Limb (tissue), 2 donors: ENCODE measurements at regions not wholly inside any gene's neighbourhood (a gene's known extent, or its start where the extent isn't known, plus 50 kb on each side); places are given as distances from the start of the nearest gene placed in this dataset.
"Not testable (repeated sequence)": the region's sequence is repeated elsewhere in the genome, so short reads cannot be mapped to it uniquely, and the experiment has no call there.

ENCODE experiments used
- DNase-seq, 2 donors: peaks; one replicate each; pipeline ENCODE4 v3.0.0-alpha.2; 2016; ENCODE audit errors: extremely low spot score in 2 of 2

GRCh38 chr14:34065690-34066391 lies 115.0 kb upstream of the EGLN3 start:
- DNase-seq = no peak

- no peak for DNase-seq
Observed at GRCh38 chr14:34065236-34065635, 114.4 kb upstream of the EGLN3 start.

GRCh38 chr14:34064349-34064748 lies 113.5 kb upstream of the EGLN3 start:
- no peak for DNase-seq

- peak in 1 of 2 donors; percentile 43 for DNase-seq
Observed at GRCh38 chr14:34063470-34064164, 112.7 kb upstream of the EGLN3 start.

- no peak for DNase-seq
Observed at GRCh38 chr14:34063042-34063441, 112.2 kb upstream of the EGLN3 start.

DNA sequence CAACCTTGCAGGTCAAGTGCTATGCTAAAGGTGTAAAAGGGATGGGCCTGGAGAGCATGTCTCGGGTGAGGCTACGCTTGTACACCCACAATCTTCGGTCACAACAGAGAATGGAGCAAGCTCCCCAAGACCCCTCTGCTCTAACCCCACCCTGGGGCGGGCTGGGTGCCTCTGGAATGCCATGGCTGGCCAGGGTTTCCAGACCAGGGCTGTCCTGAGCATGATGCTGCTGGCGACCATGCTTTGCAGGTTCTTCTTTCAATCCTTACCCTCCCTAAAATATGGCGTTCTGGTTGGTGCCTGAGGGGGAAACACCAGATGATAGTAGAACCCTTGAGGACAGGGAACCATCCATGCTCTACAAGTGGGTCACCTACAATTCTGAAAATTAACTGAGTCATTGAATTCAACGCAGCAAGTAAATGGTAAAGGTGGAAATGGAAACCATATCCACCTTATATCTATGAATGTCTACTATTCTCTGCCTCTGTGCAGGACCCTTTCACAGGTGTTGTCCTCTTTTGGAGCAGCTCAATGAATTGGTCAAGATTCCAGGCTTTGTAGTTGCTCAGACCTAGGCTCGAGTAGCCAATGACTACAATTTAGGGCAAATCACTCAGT lies 111.6 kb upstream of the EGLN3 start:
- DNase-seq = no peak

- peak; percentile 61 to 76 for DNase-seq
Observed at GRCh38 chr14:34060651-34060999, 109.8 kb upstream of the EGLN3 start.

- DNase-seq = peak; percentile 49 to 85
Observed at GRCh38 chr14:34059925-34060650, 109.2 kb upstream of the EGLN3 start.

- no peak for DNase-seq
Observed at GRCh38 chr14:34059037-34059924, 108.4 kb upstream of the EGLN3 start.

GRCh38 chr14:34058510-34058909 lies 107.6 kb upstream of the EGLN3 start:
- DNase-seq = no peak

DNA sequence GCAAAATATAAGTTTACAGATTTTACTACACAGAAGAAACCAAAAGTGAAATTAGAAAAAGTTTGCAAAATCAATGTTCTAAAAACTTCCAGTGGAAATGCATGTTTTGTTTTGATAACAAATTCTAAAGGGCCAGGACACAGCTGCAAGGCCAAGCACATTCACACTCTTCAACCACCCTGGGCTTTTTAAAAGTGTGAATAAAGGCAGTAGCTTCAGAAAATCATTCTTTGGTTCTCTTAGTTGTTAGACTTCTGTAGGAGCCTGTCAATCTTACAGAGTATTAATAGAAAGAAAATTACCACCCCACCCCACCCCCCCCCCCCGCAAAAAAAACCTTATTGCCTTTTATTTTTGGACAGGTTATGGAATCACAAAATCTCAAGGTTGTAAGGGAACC lies 105.2 kb upstream of the EGLN3 start:
- no peak for DNase-seq

GRCh38 chr14:34055157-34055950 lies 104.5 kb upstream of the EGLN3 start:
- no peak for DNase-seq

- DNase-seq = peak; percentile 56 to 80
Observed at GRCh38 chr14:34053666-34054065, 102.8 kb upstream of the EGLN3 start.

GRCh38 chr14:34052658-34053014 lies 101.8 kb upstream of the EGLN3 start:
- DNase-seq = no peak

- DNase-seq = no peak
Observed at GRCh38 chr14:34051966-34052657, 101.2 kb upstream of the EGLN3 start.

- no peak for DNase-seq
Observed at GRCh38 chr14:34050606-34051005, 99.7 kb upstream of the EGLN3 start.

- DNase-seq = peak; percentile 51 to 58
Observed at GRCh38 chr14:34049790-34050189, 98.9 kb upstream of the EGLN3 start.

DNA sequence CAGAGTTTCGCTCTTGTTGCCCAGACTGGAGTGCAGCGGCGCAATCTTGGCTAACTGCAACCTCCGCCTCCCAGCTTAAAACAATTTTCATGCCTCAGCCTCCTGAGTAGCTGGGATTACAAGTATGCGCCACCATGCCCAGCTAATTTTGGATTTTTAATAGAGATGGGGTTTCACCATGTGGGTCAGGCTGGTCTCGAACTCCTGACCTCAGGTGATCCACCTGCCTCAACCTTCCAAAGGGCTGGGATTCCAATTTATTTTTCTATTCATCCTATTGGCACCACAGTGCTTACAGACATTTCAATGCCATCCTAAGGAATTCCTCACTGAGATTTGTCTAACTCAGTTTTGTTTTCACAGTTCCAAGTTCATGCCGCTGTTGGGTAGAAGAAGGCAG lies 98.3 kb upstream of the EGLN3 start:
- DNase-seq = not testable (repeated sequence)

DNA sequence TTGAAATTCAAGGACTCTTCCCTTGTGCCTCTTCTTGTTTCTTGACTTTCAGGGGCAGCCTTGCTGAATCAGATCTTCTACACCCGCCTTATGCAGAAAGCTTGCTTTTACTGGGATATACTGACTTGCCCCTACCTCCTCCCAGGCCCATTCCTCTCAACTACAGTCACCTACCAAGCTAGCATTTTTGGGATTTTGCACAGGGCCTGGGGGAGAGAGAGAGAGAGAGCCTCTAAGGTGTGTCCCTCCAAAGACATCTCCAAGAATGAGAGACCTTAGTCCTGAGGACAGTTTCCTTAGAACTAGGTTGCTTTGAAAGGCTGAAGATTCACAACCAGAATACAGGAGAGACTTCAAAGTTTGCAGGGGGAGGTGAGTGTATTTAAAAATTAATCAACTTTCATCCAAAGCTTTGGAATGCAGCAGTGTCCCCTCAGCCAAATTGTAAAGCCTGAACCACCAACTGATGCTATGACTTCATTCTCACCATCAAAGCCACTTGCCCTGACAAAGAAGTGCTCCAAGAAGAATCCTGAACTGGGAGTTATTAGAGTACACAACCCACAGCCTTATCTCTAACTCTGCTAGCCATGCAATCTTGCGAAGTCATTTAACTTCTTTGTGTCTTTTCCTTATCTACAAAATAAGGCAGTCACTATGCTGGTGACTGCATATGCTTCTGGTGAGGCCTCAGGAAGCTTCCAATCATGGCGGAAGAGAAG lies 96.1 kb upstream of the EGLN3 start:
- DNase-seq = no peak
